ENCODE measurements at regions not wholly inside any gene's neighbourhood (a gene's known extent, or its start where the extent isn't known, plus 50 kb on each side); places are given as distances from the start of the nearest gene placed in this dataset.
A peak's percentile ranks its signal among the peaks of the same experiment; 100 is the strongest.
"Not testable (repeated sequence)": the region's sequence is repeated elsewhere in the genome, so short reads cannot be mapped to it uniquely, and the experiment has no call there.

- intact Hi-C loops (cut with DNase I); DNase-seq (ENCODE audit: low spot score): not testable (repeated sequence)
Measured at GRCh38 chr2:582289-582688, 94.9 kb downstream of the TMEM18 start.

- DNase-seq (ENCODE audit: low spot score) = no peak
- intact Hi-C loops (cut with DNase I) = no loop called here
Measured at GRCh38 chr2:579961-580360, 97.2 kb downstream of the TMEM18 start.

GRCh38 chr2:579351-579886 lies 97.8 kb downstream of the TMEM18 start:
- no peak for DNase-seq (ENCODE audit: low spot score)
- intact Hi-C loops (cut with DNase I) = no loop called here

GRCh38 chr2:576292-576691 lies 100.9 kb downstream of the TMEM18 start:
- intact Hi-C loops (cut with DNase I) = no loop called here
- no peak for DNase-seq (ENCODE audit: low spot score)

GRCh38 chr2:575727-576236 lies 101.4 kb downstream of the TMEM18 start:
- intact Hi-C loops (cut with DNase I) = no loop called here

GRCh38 chr2:575030-575726 lies 102.0 kb downstream of the TMEM18 start:
- intact Hi-C loops (cut with DNase I) = no loop called here

More at GRCh38 chr2:575727-576236, 101.4 kb downstream of the TMEM18 start:
- DNase-seq (ENCODE audit: low spot score) = no peak

GRCh38 chr2:573805-574392 lies 103.3 kb downstream of the TMEM18 start:
- DNase-seq (ENCODE audit: low spot score) = peak; percentile 44
- intact Hi-C loops (cut with DNase I) = no loop called here

More at GRCh38 chr2:575030-575726, 102.0 kb downstream of the TMEM18 start:
- DNase-seq (ENCODE audit: low spot score) = no peak

GRCh38 chr2:573025-573424 lies 104.2 kb downstream of the TMEM18 start:
- intact Hi-C loops (cut with DNase I) = no loop called here

GRCh38 chr2:569681-570080 lies 107.5 kb downstream of the TMEM18 start:
- DNase-seq (ENCODE audit: low spot score) = no peak
- intact Hi-C loops (cut with DNase I) = no loop called here

More at GRCh38 chr2:573025-573424, 104.2 kb downstream of the TMEM18 start:
- peak; percentile 48 for DNase-seq (ENCODE audit: low spot score)

- intact Hi-C loops (cut with DNase I) = no loop called here
Measured at GRCh38 chr2:568639-569235, 108.5 kb downstream of the TMEM18 start.

GRCh38 chr2:567865-568638 lies 109.2 kb downstream of the TMEM18 start:
- DNase-seq (ENCODE audit: low spot score) = peak; percentile 86
- intact Hi-C loops (cut with DNase I) = no loop called here

More at GRCh38 chr2:568639-569235, 108.5 kb downstream of the TMEM18 start:
- DNase-seq (ENCODE audit: low spot score) = no peak

- intact Hi-C loops (cut with DNase I) = no loop called here
- DNase-seq (ENCODE audit: low spot score) = no peak
Measured at GRCh38 chr2:567496-567864, 109.7 kb downstream of the TMEM18 start.

GRCh38 chr2:566379-567313 lies 110.6 kb downstream of the TMEM18 start:
- peak; percentile 55 for DNase-seq (ENCODE audit: low spot score)
- intact Hi-C loops (cut with DNase I) = no loop called here

- DNase-seq (ENCODE audit: low spot score) = peak; percentile 72
- intact Hi-C loops (cut with DNase I) = no loop called here
Measured at GRCh38 chr2:564471-565181, 112.6 kb downstream of the TMEM18 start.

- intact Hi-C loops (cut with DNase I) = no loop called here
- peak; percentile 62 for DNase-seq (ENCODE audit: low spot score)
Measured at GRCh38 chr2:563512-563911, 113.7 kb downstream of the TMEM18 start.

GRCh38 chr2:562391-563364 lies 114.5 kb downstream of the TMEM18 start:
- intact Hi-C loops (cut with DNase I) = no loop called here
- peak; percentile 61 for DNase-seq (ENCODE audit: low spot score)

- DNase-seq (ENCODE audit: low spot score) = no peak
- intact Hi-C loops (cut with DNase I) = no loop called here
Measured at GRCh38 chr2:558879-559278, 118.3 kb downstream of the TMEM18 start.

All from posterior vena cava (tissue), 2 donors.